HG03280 (cell line): ENCODE measurements at regions not wholly inside any gene's neighbourhood (a gene's known extent, or its start where the extent isn't known, plus 50 kb on each side); places are given as distances from the start of the nearest gene placed in this dataset.
A peak's percentile ranks its signal among the peaks of the same experiment; 100 is the strongest.

Experiments used
- ATAC-seq: cut with Tn5 transposase; IDR thresholded peaks from one replicate; pipeline ENCODE4 v1.9.1; 2021; ENCODE audit warnings: mild to moderate bottlenecking, moderate library complexity; ENCODE audit not compliant: unreplicated experiment

GRCh38 chr18:59848002-59848401, 51.8 kb upstream of the PMAIP1 start:
- no peak for ATAC-seq

DNA sequence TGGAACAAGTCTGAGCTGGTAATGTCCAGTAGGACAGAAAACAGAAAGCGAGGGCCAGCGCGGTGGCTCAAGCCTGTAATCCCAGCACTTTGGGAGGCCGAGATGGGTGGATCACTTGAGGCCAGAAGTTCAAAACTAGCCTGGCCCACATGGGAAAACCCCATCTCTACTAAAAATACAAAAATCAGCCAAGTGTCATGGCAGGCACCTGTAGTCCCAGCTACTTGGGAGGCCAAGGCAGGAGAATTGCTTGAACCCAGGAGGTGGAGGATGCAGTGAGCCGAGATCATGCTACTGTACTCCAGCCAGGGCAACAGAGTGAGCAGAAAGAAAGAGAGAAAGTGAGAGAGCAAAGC, 52.3 kb upstream of the PMAIP1 start:
- peak; percentile 20 for ATAC-seq

DNA sequence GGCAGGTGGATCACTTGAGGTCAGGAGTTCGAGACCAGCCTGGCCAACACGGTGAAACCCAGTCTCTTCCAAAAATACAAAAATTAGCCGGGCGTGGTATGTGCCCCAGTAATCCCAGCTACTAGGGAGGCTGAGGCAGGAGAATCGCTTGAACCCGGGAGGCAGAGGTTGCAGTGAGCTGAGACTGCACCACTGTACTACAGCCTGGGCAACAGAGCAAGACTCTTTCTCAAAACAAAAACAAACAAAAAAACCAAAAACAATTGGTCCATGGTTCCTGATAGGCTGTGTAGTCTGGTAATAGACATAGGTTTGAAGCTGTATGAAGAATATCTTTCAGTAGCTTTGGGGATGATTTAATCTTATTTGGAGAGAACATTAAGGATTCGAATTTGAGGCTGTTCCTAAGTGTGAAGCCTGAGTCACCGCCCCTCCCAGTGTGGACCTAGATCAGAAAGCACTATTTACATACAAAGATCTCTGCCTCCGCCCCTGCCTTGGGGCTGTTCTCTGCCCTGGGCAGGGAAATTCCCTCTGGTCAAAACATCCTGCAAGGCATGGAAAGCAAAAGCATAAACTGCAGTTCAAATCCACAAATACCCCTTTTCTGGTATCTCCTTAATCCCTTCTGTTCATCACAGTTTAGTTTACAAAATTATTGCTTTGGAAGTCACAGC, 52.8 kb upstream of the PMAIP1 start:
- peak; percentile 93 for ATAC-seq

GRCh38 chr18:59842947-59843346, 56.8 kb upstream of the PMAIP1 start:
- no peak for ATAC-seq

GRCh38 chr18:59839931-59840685, 59.7 kb upstream of the PMAIP1 start:
- no peak for ATAC-seq

- no peak for ATAC-seq
Measured at GRCh38 chr18:59839246-59839645, 60.5 kb upstream of the PMAIP1 start.

DNA sequence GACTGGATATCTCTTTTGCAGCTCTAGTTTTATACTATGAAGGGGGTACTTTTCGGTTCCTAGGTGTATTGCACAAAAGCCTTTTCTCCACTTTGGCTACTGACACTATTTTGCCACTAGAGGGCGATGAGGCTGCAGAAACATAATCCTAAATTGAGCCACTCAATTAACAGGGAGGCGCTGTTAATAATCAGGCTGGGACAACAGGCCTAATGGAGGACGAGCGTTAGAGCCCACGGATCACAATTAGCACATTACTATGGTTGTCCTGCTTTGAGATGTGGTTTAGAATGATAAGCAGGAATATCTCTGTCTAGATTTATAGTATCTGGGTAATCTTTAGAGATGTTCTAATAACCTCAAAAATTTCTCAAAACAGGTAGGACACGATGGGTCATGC, 62.2 kb upstream of the PMAIP1 start:
- peak; percentile 55 for ATAC-seq

DNA sequence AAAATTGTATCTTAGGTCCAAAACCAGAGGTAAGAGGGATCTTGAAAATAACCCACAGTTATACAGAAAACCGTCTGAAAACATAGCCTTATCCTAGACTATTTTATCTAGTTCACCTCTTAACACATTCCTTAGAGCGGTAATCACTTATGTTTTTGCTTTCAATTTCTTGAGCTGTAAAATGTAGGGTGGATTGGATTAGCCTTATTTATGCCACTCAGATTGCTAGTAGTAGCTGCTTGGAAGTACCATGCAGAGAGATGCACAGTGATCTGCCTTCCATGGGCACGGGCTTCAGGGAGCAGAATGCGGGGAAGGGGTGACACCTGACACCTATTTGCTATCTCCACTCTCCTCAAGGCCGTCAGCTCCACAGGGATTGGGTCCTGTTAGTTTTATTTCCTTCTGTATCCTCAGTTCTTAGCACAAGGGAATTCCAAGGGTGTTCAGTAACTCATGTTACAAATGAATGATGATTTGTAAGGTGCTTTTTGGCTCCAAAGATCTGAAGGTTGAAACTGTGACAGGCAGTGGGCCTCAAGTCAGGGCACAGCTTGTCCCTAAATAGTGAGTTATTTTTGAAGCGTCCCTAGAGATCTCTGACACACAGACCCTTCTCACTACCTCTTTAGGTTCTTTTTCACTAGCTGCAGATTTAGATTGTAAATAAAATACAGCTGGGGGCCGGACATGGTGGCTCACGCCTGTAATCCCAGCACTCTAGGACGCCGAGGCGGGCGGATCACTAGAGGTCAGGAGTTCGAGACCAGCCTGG, 64.0 kb upstream of the PMAIP1 start:
- no peak for ATAC-seq

DNA sequence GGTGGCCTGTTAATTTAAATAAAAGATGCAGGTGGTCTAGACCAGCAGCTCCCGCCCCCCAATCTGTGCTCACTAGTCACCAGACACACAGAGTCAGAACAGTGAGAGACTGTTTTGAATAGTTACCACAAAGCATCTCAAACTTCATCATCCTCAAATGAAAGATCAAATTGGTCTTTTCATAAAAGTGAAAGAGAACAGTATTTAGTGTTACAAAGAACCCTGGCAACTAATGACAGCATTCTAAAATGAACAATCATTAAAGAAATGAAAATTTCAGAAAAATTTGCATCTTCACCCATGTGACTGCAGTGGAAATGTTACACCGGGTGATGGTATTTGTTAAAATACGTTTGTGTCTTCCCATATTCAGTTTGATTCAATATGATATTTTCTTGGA, 65.5 kb upstream of the PMAIP1 start:
- ATAC-seq, result peak; percentile 38

GRCh38 chr18:59833785-59834184, 66.0 kb upstream of the PMAIP1 start:
- peak; percentile 76 for ATAC-seq

DNA sequence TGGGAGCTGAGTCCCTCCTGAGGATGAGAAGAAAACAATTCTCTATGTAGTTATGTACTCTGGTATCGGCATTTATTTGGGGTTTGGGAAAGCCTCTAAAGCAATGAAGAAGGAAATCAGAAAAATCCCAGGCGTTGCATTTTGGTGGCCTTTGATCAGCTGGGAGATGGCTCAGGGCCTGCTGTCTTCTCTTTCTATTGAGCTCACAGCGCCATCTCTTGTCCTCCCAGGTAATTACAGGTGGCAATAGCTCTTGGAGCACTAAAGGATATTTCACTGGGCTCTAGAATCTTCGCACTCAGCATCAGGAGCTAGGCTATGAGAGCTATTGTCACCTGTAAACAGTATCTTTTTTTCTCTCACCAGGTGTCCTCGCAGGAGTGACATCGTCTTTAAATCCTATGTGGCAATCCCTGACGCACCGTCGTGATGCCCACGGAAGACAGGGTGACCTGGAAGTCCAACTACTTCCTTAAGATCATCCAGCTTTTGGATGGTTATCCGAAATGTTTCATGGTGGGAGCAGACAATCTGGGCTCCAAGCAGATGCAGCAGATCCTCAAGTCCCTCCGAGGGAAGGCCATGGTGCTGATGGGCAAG, 76.1 kb upstream of the PMAIP1 start:
- ATAC-seq, result peak; percentile 72

DNA sequence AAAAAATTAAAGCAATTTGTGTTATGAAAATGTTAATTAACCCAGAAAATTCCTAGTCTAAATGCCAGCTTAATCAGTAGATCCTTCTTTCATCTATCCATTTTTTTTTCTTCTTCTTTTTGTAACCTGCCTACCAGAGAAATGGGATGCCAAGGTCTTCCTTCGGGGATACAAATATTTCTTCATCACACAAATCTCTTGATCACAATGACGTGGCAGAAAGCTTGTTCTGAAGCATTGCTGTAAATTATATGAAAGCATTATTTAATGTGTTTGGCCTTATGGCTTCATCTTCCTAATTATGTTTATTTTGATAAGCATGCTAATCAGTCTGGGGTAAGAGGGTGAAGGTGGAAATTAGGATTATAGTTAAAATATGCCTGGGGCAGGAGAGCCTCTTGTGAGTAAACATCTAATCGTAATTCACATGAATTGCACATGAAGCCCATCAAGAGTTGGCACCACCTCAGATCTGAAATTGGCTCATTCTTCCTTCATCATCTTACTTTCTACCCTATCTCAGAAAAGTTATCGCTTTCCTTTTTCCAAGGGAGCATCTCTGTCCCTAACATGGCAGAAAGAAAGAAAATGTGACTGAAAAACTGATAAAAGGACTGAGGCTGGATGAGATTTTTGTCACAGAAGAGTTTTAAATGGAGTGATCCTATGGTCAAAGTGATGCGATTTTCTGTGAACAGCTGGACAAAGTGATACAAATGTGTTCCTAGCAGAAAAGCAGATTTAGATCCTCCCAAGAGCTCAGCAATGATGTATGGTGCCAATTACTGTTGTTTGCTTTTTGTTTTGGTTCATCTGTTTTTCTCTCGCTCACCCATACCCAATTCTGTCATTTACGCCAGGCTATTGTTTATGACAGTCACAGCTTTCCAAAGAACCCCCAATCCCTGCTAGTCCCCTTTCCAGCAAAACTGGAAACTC, 76.9 kb upstream of the PMAIP1 start:
- no peak for ATAC-seq

- ATAC-seq, result no peak
Measured at GRCh38 chr18:59821983-59822382, 77.8 kb upstream of the PMAIP1 start.

GRCh38 chr18:59820663-59821062, 79.1 kb upstream of the PMAIP1 start:
- no peak for ATAC-seq

DNA sequence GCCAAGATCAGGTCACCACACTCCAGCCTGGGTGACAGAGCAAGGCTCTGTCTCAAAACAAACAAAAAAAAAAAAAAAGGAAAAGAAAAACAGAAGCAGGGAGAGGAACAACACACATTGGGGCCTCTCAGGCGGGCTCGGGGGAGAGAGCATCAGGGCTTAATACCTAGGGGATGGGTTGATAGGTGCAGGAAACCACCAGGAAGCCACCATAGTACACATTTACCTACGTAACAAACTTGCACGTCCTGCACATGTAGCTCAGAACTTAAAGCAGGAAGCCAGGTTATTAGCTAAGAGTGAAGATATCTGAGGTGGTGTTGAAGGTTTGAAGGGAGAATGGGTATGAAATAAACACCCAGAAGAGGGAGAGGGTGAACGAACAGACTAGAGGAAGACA, 81.0 kb upstream of the PMAIP1 start:
- ATAC-seq, result no peak

DNA sequence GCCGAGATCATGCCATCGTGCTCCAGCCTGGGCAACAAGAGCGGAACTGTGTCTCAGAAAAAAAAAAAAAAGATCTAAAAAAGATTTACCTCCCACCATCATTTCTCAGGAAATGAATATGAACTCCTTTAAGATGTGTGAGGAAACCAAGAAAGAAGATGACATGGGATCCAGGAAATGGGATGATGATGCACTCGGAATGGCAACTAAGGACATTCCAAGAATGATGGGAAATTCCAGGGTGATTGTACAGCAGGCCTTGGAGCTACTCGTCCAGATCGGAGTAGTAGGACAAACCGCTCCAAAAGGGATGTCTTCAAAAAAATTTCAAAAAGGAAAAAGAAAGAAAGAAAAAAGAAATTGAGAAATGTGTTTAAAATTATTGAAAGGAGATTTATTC, 84.9 kb upstream of the PMAIP1 start:
- ATAC-seq, result no peak

DNA sequence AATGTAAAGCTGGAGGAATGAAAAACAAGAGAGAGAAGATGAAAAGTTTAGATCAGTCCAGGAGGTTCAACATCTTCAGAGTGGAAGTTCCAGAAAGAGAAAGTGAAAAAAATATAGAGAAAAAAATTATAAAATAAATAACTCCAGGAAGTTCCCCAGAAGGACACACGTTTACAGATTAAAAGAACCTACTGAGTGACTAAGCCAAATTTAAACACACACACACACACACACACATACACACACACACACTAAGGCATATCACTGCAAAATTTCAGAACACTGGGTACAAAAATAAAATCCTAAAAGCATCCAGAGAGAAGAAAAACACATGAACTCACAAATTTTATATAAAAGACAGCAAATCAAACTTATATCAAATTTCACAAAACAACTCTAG, 85.9 kb upstream of the PMAIP1 start:
- no peak for ATAC-seq

GRCh38 chr18:59810735-59811520, 88.9 kb upstream of the PMAIP1 start:
- ATAC-seq, result no peak

DNA sequence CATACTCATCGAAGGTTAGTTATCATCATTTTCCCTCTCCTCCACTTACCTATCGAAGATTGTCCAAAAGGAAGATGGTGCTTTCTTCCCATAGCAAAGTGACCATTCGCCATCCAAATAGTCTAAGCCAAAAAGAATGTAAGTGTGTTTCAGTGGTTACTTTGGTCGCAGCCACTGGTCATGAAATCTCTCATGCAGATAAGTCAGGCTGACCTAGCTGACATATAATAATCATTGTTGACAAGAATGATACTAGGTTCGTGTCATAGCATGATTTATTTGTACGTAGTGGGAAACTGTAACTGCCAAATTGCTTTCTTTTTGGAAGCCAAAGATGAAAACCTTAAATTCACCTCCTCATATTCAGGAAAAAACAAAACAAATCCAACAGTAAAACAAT, 89.6 kb upstream of the PMAIP1 start:
- ATAC-seq, result no peak

- ATAC-seq, result peak; percentile 85
Measured at GRCh38 chr18:59802031-59802430, 97.8 kb upstream of the PMAIP1 start.
